Progenitor cell of endocrine pancreas (in vitro differentiated cells): ENCODE measurements at regions not wholly inside any gene's neighbourhood (a gene's known extent, or its start where the extent isn't known, plus 50 kb on each side); places are given as distances from the start of the nearest gene placed in this dataset.
"Not testable (repeated sequence)": the region's sequence is repeated elsewhere in the genome, so short reads cannot be mapped to it uniquely, and the experiment has no call there.

ENCODE experiments used
- DNase-seq: peaks from one replicate; pipeline ENCODE4 v3.0.0; 2021; ENCODE audit warnings: low spot score; ENCODE audit not compliant: unreplicated experiment
- H3K27ac Mint-ChIP-seq: 2 replicates; pipeline ENCODE4 v1.8.0; 2021; ENCODE audit warnings: mild to moderate bottlenecking, moderate library complexity, mixed read lengths
- H3K27me3 Mint-ChIP-seq: 2 replicates; pipeline ENCODE4 v1.8.0; 2021; ENCODE audit warnings: mixed read lengths
- H3K36me3 Mint-ChIP-seq: 2 replicates; pipeline ENCODE4 v1.8.0; 2022; ENCODE audit warnings: mixed read lengths; ENCODE audit not compliant: insufficient read depth
- H3K4me1 Mint-ChIP-seq: 2 replicates; pipeline ENCODE4 v1.8.0; 2021; ENCODE audit warnings: low read depth, mixed read lengths
- H3K4me3 Mint-ChIP-seq: 2 replicates; pipeline ENCODE4 v1.8.0; 2021; ENCODE audit warnings: low read depth, mild to moderate bottlenecking, moderate library complexity, mixed read lengths
- H3K9me3 Mint-ChIP-seq: 2 replicates; pipeline ENCODE4 v1.8.0; 2021; ENCODE audit warnings: low read depth, mixed read lengths
- CTCF ChIP-seq: fragments of 200-600 bp; sonication (generic); IDR thresholded peaks from one replicate; pipeline ENCODE4 v1.5.0; 2021; ENCODE audit warnings: antibody characterized with exemption, mild to moderate bottlenecking; ENCODE audit not compliant: unreplicated experiment

- TF ChIP-seq CTCF, result no peak
- H3K9me3 Mint-ChIP-seq, result peaks cover 21% of the 10 kb centered on the region
- no peak overlapping the region for H3K27ac Mint-ChIP-seq
- H3K36me3 Mint-ChIP-seq, result no peaks in the 10 kb centered on the region
- DNase-seq, result no peak
- no peak overlapping the region for H3K4me3 Mint-ChIP-seq
- no peaks in the 10 kb centered on the region for H3K4me1 Mint-ChIP-seq
- no peaks in the 10 kb centered on the region for H3K27me3 Mint-ChIP-seq
Observed at GRCh38 chr3:106317141-106318055, 448.6 kb upstream of the CBLB start.

GRCh38 chr3:106321438-106321837, 452.6 kb upstream of the CBLB start:
- peaks cover 38% of the 10 kb centered on the region for H3K9me3 Mint-ChIP-seq
- not testable (repeated sequence) for DNase-seq, H3K27ac Mint-ChIP-seq, H3K4me3 Mint-ChIP-seq, H3K27me3 Mint-ChIP-seq, H3K4me1 Mint-ChIP-seq, H3K36me3 Mint-ChIP-seq

- H3K4me3 Mint-ChIP-seq, result no peak overlapping the region
- no peaks in the 10 kb centered on the region for H3K27me3 Mint-ChIP-seq
Observed at GRCh38 chr3:106323586-106323985, 454.8 kb upstream of the CBLB start.

GRCh38 chr3:106326941-106327695, 458.3 kb upstream of the CBLB start:
- Mint-ChIP-seq H3K9me3 (peaks cover 20% of the 10 kb centered on the region), H3K27ac (no peak overlapping the region), H3K27me3 (no peaks in the 10 kb centered on the region), H3K4me1 (peaks cover 3% of the 10 kb centered on the region), H3K4me3 (no peak overlapping the region), H3K36me3 (peaks cover 4% of the 10 kb centered on the region)
- no peak for TF ChIP-seq CTCF
- DNase-seq, result no peak

More at GRCh38 chr3:106323586-106323985, 454.8 kb upstream of the CBLB start:
- Mint-ChIP-seq H3K4me1 (no peaks in the 10 kb centered on the region), H3K9me3 (peaks cover 36% of the 10 kb centered on the region), H3K36me3 (peaks cover 4% of the 10 kb centered on the region), H3K27ac (no peak overlapping the region)
- no peak for DNase-seq
- no peak for TF ChIP-seq CTCF

- Mint-ChIP-seq H3K4me1 (peaks cover 3% of the 10 kb centered on the region), H3K4me3 (no peak overlapping the region), H3K27ac (no peak overlapping the region), H3K9me3 (peaks cover 15% of the 10 kb centered on the region), H3K36me3 (peaks cover 4% of the 10 kb centered on the region), H3K27me3 (no peaks in the 10 kb centered on the region)
- DNase-seq, result no peak
- TF ChIP-seq CTCF, result no peak
Observed at GRCh38 chr3:106327696-106328025, 458.8 kb upstream of the CBLB start.
